ENCODE measurements at regions not wholly inside any gene's neighbourhood (a gene's known extent, or its start where the extent isn't known, plus 50 kb on each side); places are given as distances from the start of the nearest gene placed in this dataset.
"Not testable (repeated sequence)": the region's sequence is repeated elsewhere in the genome, so short reads cannot be mapped to it uniquely, and the experiment has no call there.

- DNase-seq (ENCODE audit: low spot score in 2 of 2) = no peak
- no peak overlapping the region for H3K4me3 ChIP-seq (ENCODE audit: low read depth, poor library complexity, severe bottlenecking)
- intact Hi-C loops (cut with DNase I; ENCODE audit: low total_unique reads) = no loop called here
- no peak for TF ChIP-seq POLR2A (IDR thresholded peaks at IDR 0.05)
- no peak for TF ChIP-seq CTCF (IDR thresholded peaks at IDR 0.05)
- 39 to 40% methylated on average over 9 of the region's 9 CpGs for WGBS, 2 donors
These were observed 141.9 kb downstream of the PSAT1 start for GRCh38 chr9:78438780-78439179.

GRCh38 chr9:78439190-78439865, 142.4 kb downstream of the PSAT1 start:
- TF ChIP-seq POLR2A (IDR thresholded peaks at IDR 0.05) (no peak), CTCF (IDR thresholded peaks at IDR 0.05) (peak in 1 of 3 donors; percentile 46)
- intact Hi-C loops (cut with DNase I; ENCODE audit: low total_unique reads) = no loop called here
- WGBS, 2 donors = 3 to 6% methylated on average over 23 of the region's 23 CpGs
- peak; percentile 82 to 96 for DNase-seq (ENCODE audit: low spot score in 2 of 2)
- no peak overlapping the region for H3K4me3 ChIP-seq (ENCODE audit: low read depth, poor library complexity, severe bottlenecking)

GRCh38 chr9:78439866-78440830, 143.2 kb downstream of the PSAT1 start:
- no peak overlapping the region for H3K4me3 ChIP-seq (ENCODE audit: low read depth, poor library complexity, severe bottlenecking)
- intact Hi-C loops (cut with DNase I; ENCODE audit: low total_unique reads) = no loop called here
- DNase-seq (ENCODE audit: low spot score in 2 of 2) = no peak
- 67 to 71% methylated on average over 10 of the region's 10 CpGs for WGBS, 2 donors
- TF ChIP-seq POLR2A (IDR thresholded peaks at IDR 0.05) = no peak
- no peak for TF ChIP-seq CTCF (IDR thresholded peaks at IDR 0.05)

GRCh38 chr9:78441396-78441795, 144.5 kb downstream of the PSAT1 start:
- TF ChIP-seq CTCF (IDR thresholded peaks at IDR 0.05) = no peak
- no peak for TF ChIP-seq POLR2A (IDR thresholded peaks at IDR 0.05)
- 92 to 95% methylated on average over 2 of the region's 2 CpGs for WGBS, 2 donors
- DNase-seq (ENCODE audit: low spot score in 2 of 2) = no peak
- intact Hi-C loops (cut with DNase I; ENCODE audit: low total_unique reads) = no loop called here
- no peak overlapping the region for H3K4me3 ChIP-seq (ENCODE audit: low read depth, poor library complexity, severe bottlenecking)

- 94 to 96% methylated on average over 30 to 37 of the region's 46 CpGs for WGBS, 2 donors
- TF ChIP-seq CTCF (IDR thresholded peaks at IDR 0.05) = no peak
- no peak for TF ChIP-seq POLR2A (IDR thresholded peaks at IDR 0.05)
- H3K4me3 ChIP-seq (ENCODE audit: low read depth, poor library complexity, severe bottlenecking) = no peak overlapping the region
- no peak for DNase-seq (ENCODE audit: low spot score in 2 of 2)
- intact Hi-C loops (cut with DNase I; ENCODE audit: low total_unique reads) = no loop called here
These were observed 145.0 kb downstream of the PSAT1 start for GRCh38 chr9:78441822-78442431.

GRCh38 chr9:78442577-78442976, 145.7 kb downstream of the PSAT1 start:
- intact Hi-C loops (cut with DNase I; ENCODE audit: low total_unique reads) = not testable (repeated sequence)

More at GRCh38 chr9:78442577-78442976, 145.7 kb downstream of the PSAT1 start:
- not testable (repeated sequence) for H3K4me3 ChIP-seq (ENCODE audit: low read depth, poor library complexity, severe bottlenecking); DNase-seq (ENCODE audit: low spot score in 2 of 2)
- WGBS, 2 donors = 76 to 89% methylated on average over 7 of the region's 7 CpGs
